Spleen (tissue), 7 donors: ENCODE measurements at regions not wholly inside any gene's neighbourhood (a gene's known extent, or its start where the extent isn't known, plus 50 kb on each side); places are given as distances from the start of the nearest gene placed in this dataset.

Source experiments
- CTCF ChIP-seq, 11 experiments: fragments of 200-600 bp in 7 of 11; fragments of 450-650 bp in 4 of 11; sonication (generic) in 4 of 11; IDR thresholded peaks in 8 of 11; conservative IDR thresholded peaks in 3 of 11; 1 replicate in 7 of 11; 2 replicates in 4 of 11; pipeline versions ENCODE4 v1.4.0 to v1.8.0; 2016 to 2021; ENCODE audit warnings: antibody characterized with exemption in 11 of 11, inconsistent platforms in 4 of 11, mild to moderate bottlenecking in 1 of 11
- POLR2A ChIP-seq, 3 donors: fragments of 450-650 bp; IDR thresholded peaks; one replicate each; pipeline ENCODE4 v1.5.1; 2017; ENCODE audit warnings: antibody characterized with exemption in 3 of 3, mild to moderate bottlenecking in 1 of 3
- POLR2AphosphoS5 ChIP-seq, 3 donors: sonication (generic); formaldehyde crosslinking; IDR thresholded peaks; one replicate each; pipeline ENCODE4 v1.5.1; 2017; ENCODE audit warnings: antibody characterized with exemption in 3 of 3
- donor health status: DM: no; HTN: no; CAD: no; lungs with moderate emphysema.
- donor health status: DM: no; HTN: no; CAD: no.
- donor health status: DM: no; HTN: no; CAD: no.

- no peak for TF ChIP-seq POLR2A (IDR thresholded peaks at IDR 0.05)
- no peak for TF ChIP-seq CTCF (IDR thresholded peaks at IDR 0.05 in 8 of 11, conservative IDR thresholded peaks at IDR 0.05 in 3 of 11)
- no peak for TF ChIP-seq POLR2AphosphoS5 (IDR thresholded peaks at IDR 0.05)
These were observed 187.1 kb downstream of the NR4A2 start for GRCh38 chr2:156145469-156145868.
